Bone marrow (tissue), 2 donors: ENCODE measurements at regions not wholly inside any gene's neighbourhood (a gene's known extent, or its start where the extent isn't known, plus 50 kb on each side); places are given as distances from the start of the nearest gene placed in this dataset.

Experiments used
- DNase-seq, 2 donors: peaks; one replicate each; lab custom pipeline; 2025; lab: John Stamatoyannopoulos, UW

DNA sequence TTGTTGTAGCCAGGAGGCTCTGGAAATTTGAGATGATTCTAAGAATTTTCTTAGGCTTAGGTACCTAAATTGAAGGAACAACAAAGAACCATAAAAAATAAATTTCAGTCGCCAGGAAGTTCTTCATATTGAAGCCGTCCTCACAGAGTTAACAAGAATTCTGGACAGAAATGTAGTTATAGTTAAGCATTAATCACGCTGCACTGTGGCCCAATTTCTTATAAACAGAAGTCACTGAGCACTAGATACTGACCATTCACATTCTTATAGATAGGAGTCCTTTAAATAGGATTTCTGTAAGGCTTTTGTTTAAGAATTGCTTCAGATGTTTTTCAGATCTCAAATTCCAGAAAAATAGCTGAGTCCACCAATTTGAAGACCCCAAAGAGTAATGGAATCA lies 256.2 kb upstream of the PITRM1 start:
- DNase-seq = no peak

DNA sequence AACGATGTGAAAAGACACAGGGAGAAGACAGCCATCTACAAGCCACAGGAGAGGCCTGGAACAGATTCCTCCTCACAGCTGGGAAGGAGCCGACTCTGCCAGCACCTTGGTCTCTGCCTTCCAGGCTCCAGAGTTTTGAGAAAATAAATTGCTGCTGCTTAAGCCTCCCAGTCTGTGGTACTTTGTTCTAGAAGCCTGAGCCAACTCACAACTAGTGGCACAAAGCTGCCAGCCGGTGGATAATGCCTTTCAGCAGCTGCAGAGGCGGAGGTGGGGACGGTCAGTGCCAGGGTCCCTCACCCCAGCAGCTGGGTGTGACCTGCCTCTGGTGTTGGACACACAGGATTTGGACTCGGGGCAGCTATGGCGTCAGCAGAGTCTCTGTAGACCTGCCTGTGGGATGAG lies 255.4 kb upstream of the PITRM1 start:
- no peak for DNase-seq

DNA sequence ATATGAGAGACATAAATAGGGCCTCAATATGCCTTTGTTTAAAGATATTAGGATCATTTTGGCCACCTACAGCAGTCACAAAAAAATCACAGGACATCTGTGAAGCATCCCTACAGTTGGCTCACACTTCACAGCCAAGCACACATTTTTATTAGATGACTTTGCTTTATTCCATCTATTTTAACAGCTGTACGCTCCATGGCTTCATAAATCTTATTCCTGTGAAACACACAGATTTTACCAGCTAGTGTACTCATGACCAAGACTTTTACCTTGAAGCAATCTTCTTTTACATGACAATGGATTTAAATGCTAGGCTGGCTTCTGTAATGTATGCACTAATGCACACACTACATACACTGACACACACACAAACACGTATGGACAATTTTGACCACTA lies 254.8 kb upstream of the PITRM1 start:
- DNase-seq = no peak

DNA sequence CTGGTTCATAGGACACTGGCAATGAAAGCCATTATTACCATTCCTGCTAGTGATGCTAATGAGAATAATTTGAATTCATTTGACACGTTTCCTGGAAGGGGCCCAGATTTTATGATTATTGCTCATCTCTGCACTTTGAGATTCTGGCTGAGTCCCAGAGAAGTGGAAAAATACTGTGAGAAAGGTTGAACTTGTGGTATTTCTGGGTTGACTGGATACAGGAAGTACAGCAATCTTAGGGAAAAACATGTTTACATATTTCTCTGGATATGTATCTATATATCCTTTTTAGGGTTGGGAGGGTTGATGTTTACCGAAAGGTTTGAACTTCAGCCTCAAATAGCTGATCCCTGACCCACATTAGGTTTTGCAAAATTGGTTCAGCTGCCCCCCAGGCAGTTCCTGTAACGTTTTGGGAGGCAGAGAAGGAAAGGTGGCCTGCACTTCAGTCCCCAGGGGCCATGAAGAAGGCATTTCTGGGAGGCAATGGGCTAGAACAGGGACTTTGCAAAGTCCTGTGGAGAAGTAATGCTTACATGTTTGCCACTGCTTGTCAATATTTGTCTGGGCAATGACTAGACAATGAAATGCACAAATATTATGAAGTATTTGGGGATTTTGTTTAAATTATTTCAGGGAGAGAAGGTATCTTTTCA lies 253.7 kb upstream of the PITRM1 start:
- DNase-seq = no peak

DNA sequence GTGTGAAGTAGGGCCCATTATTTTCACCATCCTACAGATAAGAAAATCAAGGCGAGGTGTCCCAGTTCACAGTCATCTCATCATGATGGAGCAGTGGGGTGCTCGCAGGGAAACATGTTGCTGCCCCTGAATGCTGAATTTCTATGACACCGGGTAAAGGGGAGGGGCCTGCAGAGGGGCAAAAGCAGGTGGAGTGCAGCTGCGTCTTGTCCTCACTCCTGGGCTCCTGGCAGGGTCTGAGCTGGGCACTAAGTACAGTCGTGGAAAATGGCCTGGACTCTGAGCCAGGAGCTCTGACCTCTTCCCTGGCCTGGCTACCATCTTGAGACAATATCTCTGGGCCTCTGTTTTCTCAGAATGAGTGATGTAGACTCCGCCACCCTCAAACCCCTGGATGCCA lies 253.1 kb upstream of the PITRM1 start:
- DNase-seq = no peak

DNA sequence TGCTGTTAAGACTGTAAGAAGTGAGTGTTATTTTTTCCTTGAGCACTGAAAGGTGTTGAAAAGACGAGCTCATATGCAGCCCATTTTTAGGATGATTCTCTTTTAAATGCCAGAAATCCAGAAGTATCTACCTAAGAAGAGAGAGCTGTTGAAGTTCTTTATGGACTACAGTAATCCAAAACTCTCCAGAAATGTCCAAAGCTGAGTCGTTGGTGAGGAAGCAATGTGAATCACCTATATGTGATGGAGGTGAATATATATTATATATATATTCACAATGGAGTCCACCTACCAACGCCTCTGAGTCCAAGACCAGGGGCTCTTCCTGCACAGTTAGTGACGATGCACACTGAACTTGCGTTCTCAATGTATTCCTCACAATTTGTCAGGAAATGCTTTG lies 252.7 kb upstream of the PITRM1 start:
- DNase-seq = no peak

DNA sequence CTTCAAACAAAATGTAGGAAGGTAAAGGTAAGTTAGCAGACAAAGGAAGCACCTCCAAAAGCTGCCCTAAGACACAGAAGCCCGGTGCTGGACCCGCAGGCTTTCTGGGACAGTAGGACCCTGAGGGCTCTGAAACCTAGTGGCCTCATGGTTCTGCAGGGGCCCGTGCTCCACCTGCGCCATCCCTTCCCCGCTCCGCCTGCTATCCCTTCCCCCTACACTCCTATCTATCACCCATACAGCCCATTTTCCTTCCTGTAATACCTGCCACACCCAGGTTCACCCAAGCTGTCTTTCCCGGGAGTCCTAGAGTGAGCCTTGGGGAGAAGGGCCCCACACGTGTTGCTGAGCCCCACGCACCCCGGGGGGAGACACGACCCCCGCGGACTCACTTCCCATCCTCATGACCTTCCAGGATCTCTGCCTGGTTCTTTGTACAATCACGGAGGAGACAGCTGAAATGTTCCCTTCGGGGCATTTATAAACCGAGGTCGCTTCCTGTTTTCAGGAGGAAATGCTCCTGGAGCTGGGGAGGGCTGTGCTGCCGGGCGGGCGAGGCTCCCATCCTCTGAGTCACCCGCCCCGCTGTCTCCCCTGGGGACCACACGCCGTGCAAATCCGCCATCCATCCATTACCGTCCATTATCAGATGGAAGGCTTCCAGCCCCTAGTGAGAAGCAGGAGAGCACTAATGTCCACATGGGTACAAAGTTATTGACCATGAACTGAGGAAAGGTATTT lies 251.7 kb upstream of the PITRM1 start:
- no peak for DNase-seq

DNA sequence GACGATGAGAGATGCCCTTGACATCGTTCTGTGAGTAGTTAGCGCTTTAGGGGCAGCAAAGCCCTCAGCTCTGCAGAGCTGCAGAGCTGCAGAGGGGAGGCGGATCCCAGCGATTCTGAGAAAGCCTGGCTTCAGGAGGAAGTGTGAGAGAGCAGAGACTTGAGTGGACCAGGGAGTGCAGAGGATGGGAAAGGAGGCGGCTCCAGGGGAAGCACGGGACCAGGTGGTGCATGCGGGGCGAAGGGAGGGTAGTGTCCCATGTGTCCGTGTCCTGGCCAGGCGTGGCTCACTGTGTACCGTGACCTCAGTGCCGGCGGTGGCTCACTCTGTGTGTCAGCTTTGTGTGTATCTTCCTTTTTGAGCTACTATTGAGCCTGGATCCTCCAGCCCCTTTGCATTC lies 250.8 kb upstream of the PITRM1 start:
- no peak for DNase-seq

DNA sequence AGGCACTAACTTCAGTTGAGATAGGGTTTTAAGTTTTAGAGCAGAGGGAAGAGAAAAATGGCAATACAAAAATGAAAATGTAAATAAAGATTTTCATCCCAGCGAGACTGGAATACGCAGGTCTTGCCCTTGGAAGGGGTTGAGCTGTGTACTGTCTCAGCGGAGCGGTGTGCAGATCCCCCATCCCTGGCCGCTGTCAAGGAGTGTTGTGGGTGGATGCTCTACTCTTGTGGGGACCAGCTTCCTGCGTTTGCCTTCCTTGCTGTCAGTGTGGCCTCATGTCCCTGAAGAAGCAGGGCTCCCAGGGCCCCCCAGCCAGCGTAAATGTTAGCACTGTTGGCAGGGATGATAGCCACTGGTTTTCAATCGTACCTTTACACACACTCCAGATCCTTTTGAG lies 249.7 kb upstream of the PITRM1 start:
- DNase-seq = no peak

DNA sequence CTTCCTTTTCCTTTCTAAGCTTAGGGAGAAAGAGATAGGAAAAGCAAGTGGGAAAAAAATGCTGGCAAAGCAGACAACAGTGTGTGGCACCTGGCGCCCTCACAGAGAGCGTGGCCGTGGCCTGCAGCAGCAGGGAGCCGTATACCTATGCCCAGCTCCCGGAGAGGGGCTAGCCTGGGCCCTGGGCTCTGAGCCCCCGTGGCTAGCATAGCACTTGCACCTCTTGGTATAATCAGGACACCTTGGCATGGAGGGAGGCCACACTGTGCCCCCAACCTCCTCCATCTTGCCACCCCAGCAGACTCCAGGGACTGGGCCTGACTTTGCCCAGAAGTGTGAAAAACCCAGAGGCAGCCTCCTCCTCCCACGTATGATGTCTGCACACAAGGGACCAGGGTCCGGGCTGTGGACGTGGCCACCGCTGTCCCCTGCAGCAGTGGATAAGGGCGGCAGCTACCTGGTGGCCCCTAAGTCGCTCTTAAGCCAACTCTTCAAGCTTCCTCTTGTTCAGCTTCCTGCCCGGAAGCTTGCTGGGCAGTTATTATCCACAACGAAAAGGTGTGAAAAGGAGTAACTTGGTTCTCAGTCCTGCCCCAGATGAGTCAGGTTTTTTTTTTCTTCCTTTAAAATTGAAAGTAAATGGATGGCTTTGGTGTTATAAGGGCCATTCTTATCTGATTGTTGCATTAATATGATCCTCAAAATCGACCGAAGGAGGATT lies 249.1 kb upstream of the PITRM1 start:
- no peak for DNase-seq

DNA sequence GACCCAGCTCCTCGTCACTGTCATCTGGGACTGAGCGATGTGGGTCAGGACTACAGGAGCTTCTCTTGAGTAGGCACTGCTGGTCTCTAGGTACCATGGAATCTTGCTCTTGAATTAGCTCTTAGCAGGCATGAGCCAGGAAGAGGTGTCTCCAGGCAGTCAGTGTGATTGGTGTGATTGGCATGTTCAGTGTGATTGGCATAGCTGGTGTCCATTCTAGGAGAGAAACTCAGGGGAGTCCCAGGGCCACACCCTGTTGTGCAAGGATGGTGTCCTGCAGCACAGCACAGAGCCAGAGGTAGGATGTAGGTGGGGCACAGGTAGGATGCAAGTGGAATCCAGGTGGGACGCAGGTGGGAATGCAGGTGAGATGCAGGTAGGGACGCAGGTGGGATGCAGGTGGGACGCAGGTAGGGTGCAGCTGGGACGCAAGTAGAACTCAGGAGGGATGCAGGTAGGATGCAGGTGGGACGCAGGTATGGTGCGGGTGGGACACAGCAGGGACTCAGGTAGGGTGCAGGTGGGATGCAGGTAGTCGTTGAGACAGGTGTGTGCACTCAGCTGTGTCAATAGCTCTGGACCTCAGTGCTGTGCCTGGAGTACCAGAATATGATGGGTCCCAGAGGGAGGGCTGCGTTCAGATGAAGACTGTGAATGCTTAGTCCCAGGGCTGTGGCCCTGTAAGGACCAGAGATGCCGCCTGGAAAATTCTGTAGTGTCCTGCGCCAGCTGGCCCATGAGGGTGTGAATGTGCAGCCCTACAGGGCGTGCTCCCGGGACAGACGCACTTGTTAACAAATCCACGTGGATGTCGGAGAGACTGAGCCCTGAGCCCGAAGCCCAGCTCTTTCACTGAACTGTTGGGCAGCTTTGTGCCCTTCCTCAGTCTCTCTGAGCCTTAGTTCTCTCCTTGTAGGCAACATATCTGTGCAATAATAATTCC lies 248.2 kb upstream of the PITRM1 start:
- no peak for DNase-seq

DNA sequence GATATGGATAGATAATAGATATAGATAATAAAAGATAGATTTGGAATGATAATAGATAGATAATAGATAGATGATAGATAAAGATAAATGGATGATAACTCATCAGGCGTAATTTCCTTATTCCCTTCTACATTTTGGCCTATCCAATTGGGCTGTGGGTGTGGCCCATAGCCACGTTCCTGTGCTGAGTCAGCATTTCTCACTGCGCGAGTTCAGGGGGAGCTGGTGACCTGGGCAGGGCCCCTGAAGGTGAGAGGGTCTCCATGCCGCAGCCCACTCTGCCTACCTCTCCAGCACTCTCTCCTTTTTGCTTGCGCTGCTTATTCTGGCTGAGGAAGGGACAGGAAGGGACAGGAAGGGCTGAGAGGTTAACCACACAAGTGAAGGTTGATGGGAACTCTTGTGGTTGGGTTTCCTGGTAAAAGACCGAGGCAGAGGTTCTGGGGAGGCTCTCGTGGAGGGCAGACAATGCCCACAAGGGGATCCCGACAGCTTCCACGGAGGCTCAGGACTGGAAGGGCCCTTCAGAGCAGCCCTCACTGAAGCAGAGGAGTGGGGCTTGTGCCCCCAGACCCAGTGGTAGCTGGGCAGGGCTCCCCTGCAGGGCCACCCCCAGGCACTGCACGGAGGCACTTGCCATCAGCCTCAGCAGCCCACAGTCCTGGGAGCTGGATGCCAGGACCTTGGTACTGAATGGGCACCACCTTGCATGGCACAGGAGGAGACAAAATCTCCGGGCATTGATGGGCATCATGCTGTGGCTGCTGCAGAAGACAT lies 247.3 kb upstream of the PITRM1 start:
- DNase-seq = no peak

DNA sequence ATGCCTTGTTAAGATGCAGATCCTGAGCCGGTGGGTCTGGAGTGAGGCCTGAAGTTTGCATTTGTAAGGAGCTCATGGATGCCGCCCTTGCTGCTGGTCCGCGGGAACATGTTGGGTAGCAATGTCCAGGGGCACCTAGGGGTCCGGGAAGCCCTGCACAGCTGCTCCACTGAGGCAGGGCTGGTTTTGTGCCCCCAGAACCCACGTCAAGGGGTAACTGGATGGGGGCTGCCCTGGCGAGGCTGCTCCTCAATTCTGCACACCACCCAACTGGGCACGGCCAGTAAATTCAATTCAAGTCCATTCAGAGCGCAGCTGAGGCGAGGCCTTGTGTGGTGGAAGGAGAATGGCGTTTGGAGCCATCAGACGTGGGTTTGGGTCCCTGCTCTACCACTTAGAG lies 246.3 kb upstream of the PITRM1 start:
- no peak for DNase-seq

DNA sequence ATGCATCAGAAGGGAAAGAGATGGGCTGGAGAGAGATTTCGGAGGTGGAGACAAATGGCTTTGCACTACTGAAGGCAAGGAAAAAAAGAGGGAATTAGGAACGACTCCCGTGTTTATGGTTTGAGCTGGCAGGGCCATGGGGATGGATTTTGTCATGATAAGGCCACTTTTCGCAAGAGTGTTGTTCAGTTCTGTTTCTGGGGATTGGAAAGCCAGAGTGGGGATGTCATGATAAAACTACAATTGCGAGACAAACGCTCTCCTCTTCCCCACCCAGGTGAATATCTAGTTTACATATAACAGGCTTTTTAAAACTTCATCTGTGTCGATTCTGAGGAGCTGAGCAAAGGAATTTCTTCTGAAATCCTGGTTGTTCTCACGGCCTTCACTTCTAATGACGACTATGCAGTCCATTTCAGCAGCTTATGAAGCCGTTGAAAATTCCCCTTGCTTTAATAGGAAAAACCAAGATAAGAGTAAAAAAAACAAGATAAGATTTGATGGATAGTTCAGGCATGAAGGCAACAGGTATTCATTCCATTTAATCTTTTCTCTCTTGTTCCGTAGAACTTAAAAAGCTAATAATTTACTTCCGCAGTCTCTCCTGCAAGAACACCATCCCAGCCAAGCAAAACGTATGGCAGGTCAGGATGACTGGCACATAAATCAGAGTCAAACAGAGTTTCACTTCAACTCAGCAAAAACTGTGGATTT lies 245.6 kb upstream of the PITRM1 start:
- DNase-seq = no peak

DNA sequence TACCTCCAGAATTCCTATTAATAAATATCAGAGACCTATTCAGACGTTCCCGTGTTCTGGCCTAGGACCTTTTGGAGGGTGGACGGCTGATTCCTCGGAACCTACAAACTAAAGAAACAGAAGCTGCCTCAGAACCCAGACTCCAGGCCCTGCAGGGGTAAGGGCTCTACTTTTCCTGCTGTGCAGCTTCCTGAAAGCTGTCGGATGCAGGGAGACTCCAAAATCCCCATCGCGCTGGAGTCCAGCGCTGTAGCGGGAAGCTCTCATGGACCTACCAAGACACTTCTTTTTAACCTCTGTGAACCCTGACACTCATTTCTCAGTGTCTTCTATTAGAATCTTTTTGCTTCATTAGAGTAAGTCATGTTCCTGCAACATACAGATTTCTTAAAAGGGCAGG lies 244.5 kb upstream of the PITRM1 start:
- DNase-seq = no peak

DNA sequence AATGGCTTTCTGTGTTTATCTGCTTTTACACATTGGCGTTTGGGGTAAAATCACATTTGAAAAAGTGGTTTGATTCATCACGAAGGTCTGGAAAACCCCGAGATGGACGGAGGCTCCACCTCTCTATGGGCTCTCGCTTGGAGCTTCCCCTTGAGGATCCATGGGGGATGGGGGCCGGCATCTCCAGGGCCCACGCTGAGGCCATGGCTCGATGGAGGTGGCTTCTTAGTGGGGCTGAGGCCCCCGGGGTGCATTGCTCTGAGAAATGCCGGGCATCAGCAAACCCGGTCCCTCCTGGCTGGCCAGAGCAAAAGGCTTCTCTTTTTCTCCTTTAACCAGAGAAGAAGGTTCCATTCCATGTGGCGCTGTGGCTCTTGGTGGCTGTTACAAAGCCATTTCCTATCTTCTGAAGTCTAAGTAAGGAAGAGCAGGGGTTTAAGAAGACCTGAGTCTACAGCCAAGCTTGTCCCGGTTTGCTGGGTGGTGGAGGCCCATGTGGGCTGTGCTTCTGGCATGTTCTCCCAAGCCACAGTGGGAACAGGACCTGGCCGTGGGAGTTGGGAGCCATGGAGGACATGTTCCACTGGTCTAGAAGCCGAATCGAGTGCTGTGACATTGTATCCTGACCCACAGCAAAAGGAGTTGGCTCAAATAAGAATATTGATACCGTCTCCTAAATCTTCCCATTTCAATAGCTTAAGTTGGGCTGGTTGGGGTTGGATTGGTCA lies 243.5 kb upstream of the PITRM1 start:
- DNase-seq = no peak

DNA sequence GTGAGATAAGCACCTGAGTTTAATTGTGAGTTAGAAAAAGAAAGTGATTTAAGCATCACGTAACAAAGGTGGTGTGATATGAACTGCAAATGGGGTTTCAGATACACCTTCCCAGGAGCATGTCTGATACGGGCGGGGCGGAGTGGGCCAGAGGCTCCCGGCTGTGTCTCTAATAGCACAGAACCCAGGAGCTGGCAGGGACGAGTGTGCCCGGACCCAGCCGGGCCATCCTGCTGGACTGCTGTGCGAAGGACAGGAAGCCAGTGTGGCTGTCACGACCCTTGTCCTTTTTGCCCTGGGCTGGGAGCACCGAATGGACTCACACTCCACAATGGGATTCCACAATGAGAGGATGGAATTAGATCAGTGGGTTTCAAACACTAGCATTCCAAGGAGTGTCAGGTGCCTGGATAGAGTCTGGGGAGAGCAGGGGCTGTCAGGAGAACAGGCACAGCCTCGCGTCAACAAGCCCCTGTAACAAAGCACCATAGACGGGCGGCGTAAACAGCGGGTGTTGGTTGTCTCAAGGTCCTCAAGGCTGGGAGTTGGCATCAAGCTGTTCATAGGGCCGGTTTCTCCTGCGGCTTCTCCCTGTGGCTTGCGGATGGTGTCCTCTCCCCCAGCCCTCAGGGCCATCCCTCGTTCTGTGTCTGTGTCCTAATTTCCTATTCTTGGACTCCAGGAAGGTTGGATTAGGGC lies 242.6 kb upstream of the PITRM1 start:
- no peak for DNase-seq

DNA sequence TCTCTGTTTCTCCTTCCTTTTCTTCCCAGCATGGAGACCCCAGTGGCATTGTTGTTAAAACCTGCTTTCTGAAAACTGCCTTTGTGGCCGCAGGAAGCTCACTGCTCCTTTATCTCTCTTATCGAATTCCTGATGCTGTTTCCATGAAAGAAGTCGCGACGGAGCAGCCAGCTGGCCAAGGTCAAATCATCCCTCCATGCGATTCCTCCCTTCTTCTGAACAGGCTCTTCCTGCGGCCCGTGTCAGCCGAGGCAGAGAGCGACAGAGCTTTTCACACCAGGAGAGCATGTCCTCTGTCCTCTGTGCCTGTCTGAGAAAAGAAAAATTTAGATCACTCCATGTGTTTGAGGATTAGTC lies 242.1 kb upstream of the PITRM1 start:
- DNase-seq = no peak

DNA sequence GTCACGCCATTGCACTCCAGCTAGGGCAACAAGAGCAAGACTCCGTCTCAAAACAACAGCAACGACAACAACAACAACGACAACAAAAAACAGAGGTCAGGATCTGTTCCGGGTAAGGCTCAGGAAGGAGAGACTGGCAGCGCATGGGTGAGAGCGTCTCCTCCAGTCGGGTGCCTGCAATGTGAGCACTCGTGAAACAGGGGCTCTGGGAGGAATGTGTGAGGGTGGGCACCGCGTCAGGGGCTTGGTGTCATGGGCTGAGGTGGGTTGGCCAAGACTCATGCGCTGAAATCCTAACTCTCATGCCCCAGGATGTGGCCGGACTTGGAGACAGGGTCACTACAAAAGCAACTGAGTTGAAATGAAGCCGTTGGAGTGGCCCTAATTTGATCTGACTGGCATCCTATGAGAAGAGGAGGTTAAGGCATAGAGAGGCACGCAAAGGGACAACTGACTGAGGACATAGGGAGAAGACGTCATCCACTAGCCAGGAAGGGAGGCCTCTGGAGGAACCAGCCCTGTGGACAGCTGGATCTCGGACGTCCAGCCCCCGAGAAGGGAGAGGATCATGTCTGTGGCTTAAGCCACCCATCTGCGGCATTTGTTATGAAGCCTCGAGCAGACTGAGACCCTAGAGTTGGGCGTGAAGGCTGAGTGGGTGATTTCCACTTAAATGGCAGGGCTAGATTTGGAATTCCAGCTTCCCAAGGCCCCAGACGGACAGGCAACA lies 241.5 kb upstream of the PITRM1 start:
- no peak for DNase-seq
